ENCODE measurements at regions not wholly inside any gene's neighbourhood (a gene's known extent, or its start where the extent isn't known, plus 50 kb on each side); places are given as distances from the start of the nearest gene placed in this dataset.
A peak's percentile ranks its signal among the peaks of the same experiment; 100 is the strongest.
"Not testable (repeated sequence)": the region's sequence is repeated elsewhere in the genome, so short reads cannot be mapped to it uniquely, and the experiment has no call there.

DNA sequence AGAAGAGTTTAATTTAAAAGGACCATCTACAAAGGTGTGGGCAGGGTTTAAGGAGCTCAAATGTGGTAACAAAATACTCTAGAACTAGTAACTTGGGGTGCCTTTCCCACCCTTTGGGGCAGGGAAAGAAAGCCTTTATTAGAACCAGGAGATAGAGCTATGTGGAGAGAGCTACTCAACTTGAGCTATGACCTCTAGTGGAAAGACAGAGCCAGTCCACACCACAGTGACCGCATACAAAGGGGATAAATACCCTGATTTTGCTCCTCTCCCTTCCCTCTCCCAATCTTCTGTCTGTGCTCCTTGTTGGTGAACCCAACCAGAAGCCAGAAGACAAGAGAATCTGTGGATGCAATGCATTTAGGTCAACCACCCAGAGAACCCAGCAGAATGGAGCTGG is 54.4 kb upstream of the JAK1 start:
- no peak for DNase-seq
- intact Hi-C loops (cut with DNase I), result no loop called here
- peak; percentile 72 for ATAC-seq (ENCODE audit: poor library complexity)

DNA sequence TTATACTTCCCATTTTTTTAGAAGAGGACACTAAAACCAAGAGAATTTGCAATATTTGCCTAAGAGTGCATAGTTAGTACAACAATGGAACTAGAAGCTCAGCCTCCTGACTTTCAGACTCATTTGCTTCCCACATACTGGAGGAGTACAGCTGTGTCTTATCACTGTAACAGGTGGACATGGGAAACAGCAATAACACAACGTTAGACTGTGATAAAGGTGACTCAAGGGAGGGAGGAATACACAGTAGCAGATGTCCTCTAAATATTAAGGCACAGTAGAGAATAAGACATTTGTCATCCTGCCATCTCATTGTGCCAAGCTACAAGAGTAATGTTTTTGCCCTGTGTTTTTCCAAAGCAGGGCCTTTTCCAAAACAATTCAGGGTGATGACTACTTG is 55.4 kb upstream of the JAK1 start:
- DNase-seq (no peak), ATAC-seq (ENCODE audit: poor library complexity) (peak; percentile 47)
- intact Hi-C loops (cut with DNase I), result no loop called here

GRCh38 chr1:65022216-65022615 is 55.9 kb upstream of the JAK1 start:
- intact Hi-C loops (cut with DNase I), result no loop called here
- peak; percentile 8 for ATAC-seq (ENCODE audit: poor library complexity)

DNA sequence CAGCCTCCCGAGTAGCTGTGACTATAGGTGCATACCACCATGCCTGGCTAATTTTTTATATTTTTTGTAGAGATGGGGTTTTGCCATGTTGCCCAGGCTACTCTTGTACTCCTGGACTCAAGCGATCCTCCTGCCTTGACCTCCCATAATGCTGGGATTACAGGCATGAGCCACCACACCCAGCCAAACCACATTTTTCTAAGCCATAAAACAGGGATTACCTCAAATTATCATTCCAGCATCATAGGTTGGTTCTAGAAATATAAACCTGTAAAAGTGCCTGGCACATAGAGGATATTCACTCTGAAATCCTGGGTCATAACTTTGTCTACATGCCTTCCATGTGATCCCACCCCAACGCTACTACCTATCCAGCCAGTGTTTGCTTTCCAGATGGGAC is 59.4 kb upstream of the JAK1 start:
- no peak for DNase-seq
- intact Hi-C loops (cut with DNase I), result no loop called here
- ATAC-seq (ENCODE audit: poor library complexity), result no peak

More at GRCh38 chr1:65022216-65022615, 55.9 kb upstream of the JAK1 start:
- no peak for DNase-seq

- ATAC-seq (ENCODE audit: poor library complexity), result no peak
- DNase-seq, result no peak
- intact Hi-C loops (cut with DNase I), result no loop called here
Measured at GRCh38 chr1:65026235-65026634, 59.9 kb upstream of the JAK1 start.

DNA sequence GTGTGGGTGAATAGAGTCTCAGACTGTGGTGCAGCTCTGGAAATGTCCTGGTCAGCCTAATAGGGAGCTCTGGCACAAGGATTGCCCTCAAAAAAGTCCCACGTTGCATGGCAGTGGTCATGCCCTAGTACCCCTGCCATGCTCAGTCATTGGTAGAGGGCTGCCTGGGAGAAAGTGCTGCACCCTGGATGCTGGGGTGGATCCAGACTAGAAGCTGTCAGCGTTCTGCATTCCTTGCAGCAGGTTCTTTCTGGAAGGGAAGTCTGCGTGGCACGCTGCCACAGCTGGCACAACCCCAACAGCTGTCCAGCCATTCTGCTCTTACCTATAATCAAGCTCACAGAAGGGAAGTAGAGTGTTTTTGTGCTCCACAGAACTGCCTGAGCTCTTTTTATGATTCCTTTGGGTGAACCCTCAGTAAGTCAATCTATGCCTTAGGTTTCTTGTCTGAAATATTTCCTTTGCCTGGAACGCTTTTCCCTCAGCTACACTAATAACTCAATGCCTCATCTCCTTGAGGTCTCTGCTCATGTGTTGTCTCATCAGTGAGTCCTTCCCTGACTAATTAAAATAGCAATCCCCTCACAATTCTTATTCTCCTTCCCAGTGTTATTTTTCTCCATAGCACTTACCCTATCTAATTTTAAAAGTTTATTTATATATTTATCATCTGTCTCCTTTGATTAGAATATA is 61.5 kb upstream of the JAK1 start:
- peak; percentile 86 for DNase-seq

DNA sequence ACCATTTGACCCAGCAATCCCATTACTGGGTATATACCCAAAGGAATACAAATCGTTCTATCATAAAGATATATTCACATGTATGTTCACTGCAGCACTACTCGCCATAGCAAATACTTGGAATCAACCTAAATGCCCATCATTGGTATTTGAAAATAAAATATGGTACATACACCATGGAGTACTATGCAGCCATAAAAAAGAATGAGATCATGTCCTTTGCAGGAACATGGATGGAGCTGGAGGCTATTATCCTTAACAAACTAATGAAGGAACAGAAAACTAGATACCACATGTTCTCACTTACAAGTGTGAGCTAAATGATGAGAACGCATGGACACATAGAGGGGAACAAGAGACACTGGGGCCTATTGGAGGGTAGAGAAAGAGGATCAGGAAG is 63.1 kb upstream of the JAK1 start:
- ATAC-seq (ENCODE audit: poor library complexity); DNase-seq; intact Hi-C loops (cut with DNase I): not testable (repeated sequence)

More for the DNA sequence above, 61.5 kb upstream of the JAK1 start:
- intact Hi-C loops (cut with DNase I), result no loop called here
- peak; percentile 85 for ATAC-seq (ENCODE audit: poor library complexity)

- intact Hi-C loops (cut with DNase I); ATAC-seq (ENCODE audit: poor library complexity); DNase-seq: not testable (repeated sequence)
Measured at GRCh38 chr1:65034879-65035278, 68.5 kb upstream of the JAK1 start.

DNA sequence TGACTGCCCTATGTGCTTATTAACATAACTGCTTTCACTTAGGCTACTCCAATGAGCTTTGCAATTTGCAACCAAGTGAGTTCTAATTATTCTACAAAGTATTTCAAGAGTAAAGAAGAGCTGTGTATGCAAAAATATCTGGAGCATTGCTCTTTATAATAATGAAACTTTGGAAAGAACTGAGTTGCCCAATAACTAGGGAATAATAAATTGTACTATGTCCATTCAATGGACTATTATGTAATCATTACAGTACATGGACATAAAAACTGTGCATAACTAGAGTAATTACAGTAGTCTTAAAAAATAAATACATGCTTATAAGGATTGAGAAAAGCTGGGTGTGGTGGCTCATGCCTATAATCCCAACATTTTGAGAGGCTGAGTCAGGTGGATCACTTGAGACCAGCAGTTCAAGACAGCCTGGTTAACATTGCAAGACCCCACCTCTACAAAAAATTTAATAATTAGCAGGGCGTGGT is 70.3 kb upstream of the JAK1 start:
- intact Hi-C loops (cut with DNase I), result no loop called here
- DNase-seq, result no peak
- no peak for ATAC-seq (ENCODE audit: poor library complexity)

- intact Hi-C loops (cut with DNase I), result no loop called here
- DNase-seq, result no peak
- ATAC-seq (ENCODE audit: poor library complexity), result no peak
Measured at GRCh38 chr1:65039066-65039465, 72.7 kb upstream of the JAK1 start.

DNA sequence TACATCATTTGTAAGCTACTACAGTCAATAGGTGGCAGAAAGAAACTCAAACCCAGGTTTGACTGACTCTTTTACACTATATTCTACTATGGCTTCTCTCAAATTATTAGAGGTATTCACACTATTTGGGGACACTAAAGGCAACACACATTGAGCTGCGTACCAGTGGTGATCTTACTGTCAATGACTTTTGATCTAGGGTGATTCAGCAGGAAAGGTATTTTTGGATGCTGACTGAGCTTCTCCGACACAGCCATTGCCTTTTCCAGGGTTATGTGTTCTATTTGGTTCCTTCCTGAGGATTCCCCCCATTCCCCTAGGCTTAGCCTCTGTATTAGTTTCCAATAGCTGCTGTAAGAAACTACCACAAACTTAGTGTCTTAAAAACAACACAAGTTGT is 73.2 kb upstream of the JAK1 start:
- no peak for ATAC-seq (ENCODE audit: poor library complexity)
- intact Hi-C loops (cut with DNase I), result no loop called here
- no peak for DNase-seq

GRCh38 chr1:65042467-65042866 is 76.1 kb upstream of the JAK1 start:
- intact Hi-C loops (cut with DNase I), result no loop called here
- DNase-seq (no peak), ATAC-seq (ENCODE audit: poor library complexity) (no peak)

GRCh38 chr1:65044411-65044810 is 78.1 kb upstream of the JAK1 start:
- DNase-seq (no peak), ATAC-seq (ENCODE audit: poor library complexity) (no peak)
- intact Hi-C loops (cut with DNase I), result no loop called here

GRCh38 chr1:65045022-65045817 is 78.9 kb upstream of the JAK1 start:
- intact Hi-C loops (cut with DNase I), result no loop called here
- DNase-seq (no peak), ATAC-seq (ENCODE audit: poor library complexity) (no peak)

DNA sequence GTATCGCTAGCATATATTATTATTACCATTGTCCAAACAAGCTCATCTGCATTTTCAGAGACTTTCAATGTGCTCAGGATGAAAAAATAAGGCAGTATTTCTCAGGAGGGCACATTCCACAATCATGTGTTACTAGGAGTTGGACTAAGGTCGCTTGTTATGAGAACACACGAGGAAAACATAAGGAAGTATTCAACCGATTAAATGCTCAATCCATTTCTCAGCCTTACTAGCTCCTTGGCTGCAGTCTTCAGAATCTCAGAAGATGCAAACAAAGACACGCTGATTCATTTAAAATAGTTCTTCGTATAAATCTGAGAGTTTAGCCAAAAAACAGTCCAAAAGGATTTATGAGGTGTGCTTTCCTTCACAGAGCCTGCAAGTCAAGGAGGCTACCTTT is 82.0 kb upstream of the JAK1 start:
- no peak for DNase-seq
- intact Hi-C loops (cut with DNase I), result no loop called here
- ATAC-seq (ENCODE audit: poor library complexity), result no peak

GRCh38 chr1:65049941-65050713 is 83.8 kb upstream of the JAK1 start:
- intact Hi-C loops (cut with DNase I), result no loop called here
- DNase-seq, result no peak
- no peak for ATAC-seq (ENCODE audit: poor library complexity)

DNA sequence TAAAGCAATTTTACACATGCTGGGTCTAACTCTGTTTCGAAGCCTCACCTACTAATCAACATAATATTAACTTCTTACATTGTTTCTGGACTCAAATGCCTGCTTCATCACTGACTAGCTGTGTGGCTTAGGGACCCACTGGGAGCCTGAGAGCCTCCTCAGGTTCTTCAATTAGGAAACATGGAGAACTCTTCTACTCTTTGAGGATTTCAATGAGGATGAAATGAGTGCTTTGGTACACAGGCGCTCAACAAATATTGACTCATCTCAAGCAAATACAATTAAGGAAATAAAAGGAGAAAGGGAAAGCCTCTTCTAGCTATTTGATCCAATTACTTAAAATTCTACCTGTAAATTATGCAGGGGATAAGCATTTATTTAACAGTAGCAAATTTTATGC is 84.4 kb upstream of the JAK1 start:
- ATAC-seq (ENCODE audit: poor library complexity) (no peak), DNase-seq (no peak)
- intact Hi-C loops (cut with DNase I), result no loop called here

- intact Hi-C loops (cut with DNase I), result no loop called here
- no peak for ATAC-seq (ENCODE audit: poor library complexity)
- DNase-seq, result no peak
Measured at GRCh38 chr1:65054481-65054880, 88.1 kb upstream of the JAK1 start.

DNA sequence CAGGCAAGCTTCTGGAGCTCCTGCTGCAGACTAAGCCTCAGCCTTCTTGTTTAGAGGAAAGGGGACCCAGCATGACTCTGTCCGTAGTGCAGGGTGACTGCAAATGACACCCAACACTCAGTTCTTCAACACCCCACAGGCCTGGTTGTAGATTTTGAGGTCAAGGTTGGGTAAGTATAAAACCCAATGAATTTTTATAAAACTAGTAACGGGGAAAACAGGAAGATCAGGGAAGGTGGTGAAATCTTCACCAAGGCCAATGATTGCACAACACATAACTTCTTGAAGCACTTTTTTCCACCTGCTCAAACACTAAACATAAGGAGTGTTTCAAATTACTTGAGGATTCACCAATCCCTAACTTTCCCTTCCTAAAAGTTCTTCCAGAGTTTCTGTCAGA is 89.4 kb upstream of the JAK1 start:
- DNase-seq (no peak), ATAC-seq (ENCODE audit: poor library complexity) (peak; percentile 9)
- intact Hi-C loops (cut with DNase I), result no loop called here

Data from Right ventricle myocardium superior (tissue), 1 donor.